ENCODE measurements at regions not wholly inside any gene's neighbourhood (a gene's known extent, or its start where the extent isn't known, plus 50 kb on each side); places are given as distances from the start of the nearest gene placed in this dataset.

DNA sequence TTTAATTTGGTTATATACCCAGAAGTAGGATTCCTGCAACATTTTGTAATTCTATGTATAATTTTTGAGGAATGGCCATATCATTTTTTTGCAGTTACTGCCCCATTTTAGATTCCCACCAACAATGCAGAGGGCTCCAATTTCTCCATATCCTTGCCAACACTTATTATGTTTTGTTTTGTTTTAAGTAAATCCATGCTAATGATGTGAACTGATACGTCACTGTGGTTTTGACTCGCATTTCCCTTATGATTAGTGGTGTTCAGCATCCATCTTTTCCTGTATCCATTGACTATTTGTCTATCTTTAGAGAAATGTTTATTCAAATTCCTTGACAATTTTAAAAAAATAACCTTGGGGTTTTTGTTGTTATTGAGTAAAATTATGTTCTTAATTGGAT is 826.4 kb downstream of the CDH11 start:
- H3K79me1 ChIP-seq (ENCODE audit: insufficient read depth, low read depth, low read length, poor library complexity, severe bottlenecking) = no peaks in the 10 kb centered on the region
- Mint-ChIP-seq H3K4me3 (no peak overlapping the region), H3K4me1 (peaks cover 4 to 5% of the 10 kb centered on the region in 2 experiments; a peak in 3 of 4 replicates), H3K27ac (no peak overlapping the region), H3K27me3 (ENCODE audit: low read depth) (no peaks in the 10 kb centered on the region), H3K9me3 (no peaks in the 10 kb centered on the region), H3K36me3 (ENCODE audit: insufficient read depth in 1 of 3, low read depth in 3 of 3) (no peaks in the 10 kb centered on the region)
- no peaks in the 10 kb centered on the region for H3K9me3 ChIP-seq (ENCODE audit: control insufficient read depth, low read depth, low read length)
- H3K23me2 ChIP-seq (ENCODE audit: insufficient read length, low read depth, low read length, poor library complexity, severe bottlenecking) = no peaks in the 10 kb centered on the region
- no peak overlapping the region for H3K56ac ChIP-seq (ENCODE audit: insufficient read length, low read depth, low read length)
- H3K27me3 ChIP-seq (ENCODE audit: insufficient read depth, low read length) = no peaks in the 10 kb centered on the region
- no peak for DNase-seq
- H2AFZ ChIP-seq (ENCODE audit: low read length) = no peak overlapping the region
- no peak overlapping the region for H2BK20ac ChIP-seq (ENCODE audit: low read depth, low read length, poor library complexity, severe bottlenecking)
- no peak overlapping the region for H4K91ac ChIP-seq (ENCODE audit: insufficient read length, low read depth, low read length)
- no peak overlapping the region for H4K8ac ChIP-seq (replicated peaks; ENCODE audit: insufficient read length, low read depth, low read length)
- no peak overlapping the region for H3K4me2 ChIP-seq (ENCODE audit: insufficient read depth, insufficient read length, low read length)
- no peak overlapping the region for H2BK15ac ChIP-seq (ENCODE audit: low read depth, low read length)
- no peak overlapping the region for H4K5ac ChIP-seq (ENCODE audit: insufficient read length, low read depth, low read length)
- H3K4me1 ChIP-seq (ENCODE audit: insufficient read depth, low read length) = no peaks in the 10 kb centered on the region
- TF ChIP-seq, protein P1, sequence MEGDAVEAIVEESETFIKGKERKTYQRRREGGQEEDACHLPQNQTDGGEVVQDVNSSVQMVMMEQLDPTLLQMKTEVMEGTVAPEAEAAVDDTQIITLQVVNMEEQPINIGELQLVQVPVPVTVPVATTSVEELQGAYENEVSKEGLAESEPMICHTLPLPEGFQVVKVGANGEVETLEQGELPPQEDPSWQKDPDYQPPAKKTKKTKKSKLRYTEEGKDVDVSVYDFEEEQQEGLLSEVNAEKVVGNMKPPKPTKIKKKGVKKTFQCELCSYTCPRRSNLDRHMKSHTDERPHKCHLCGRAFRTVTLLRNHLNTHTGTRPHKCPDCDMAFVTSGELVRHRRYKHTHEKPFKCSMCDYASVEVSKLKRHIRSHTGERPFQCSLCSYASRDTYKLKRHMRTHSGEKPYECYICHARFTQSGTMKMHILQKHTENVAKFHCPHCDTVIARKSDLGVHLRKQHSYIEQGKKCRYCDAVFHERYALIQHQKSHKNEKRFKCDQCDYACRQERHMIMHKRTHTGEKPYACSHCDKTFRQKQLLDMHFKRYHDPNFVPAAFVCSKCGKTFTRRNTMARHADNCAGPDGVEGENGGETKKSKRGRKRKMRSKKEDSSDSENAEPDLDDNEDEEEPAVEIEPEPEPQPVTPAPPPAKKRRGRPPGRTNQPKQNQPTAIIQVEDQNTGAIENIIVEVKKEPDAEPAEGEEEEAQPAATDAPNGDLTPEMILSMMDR (conservative IDR thresholded peaks at IDR 0.05) = no peak
- H3K4ac ChIP-seq (ENCODE audit: low read depth, low read length) = no peak overlapping the region
- no peak overlapping the region for H3K14ac ChIP-seq (ENCODE audit: insufficient read depth, low read length)
- H2AK5ac ChIP-seq (ENCODE audit: insufficient read length, low read length) = no peak overlapping the region
- H3K9ac ChIP-seq (ENCODE audit: extremely low read depth, insufficient read length, low read length) = no peak overlapping the region
- no peaks in the 10 kb centered on the region for H4K20me1 ChIP-seq (ENCODE audit: control insufficient read depth, insufficient read depth, insufficient read length)
- WGBS (ENCODE audit: extremely low coverage, insufficient read length, low lambda C conversion rate) = no CpG with 5 or more reads among the region's 2 CpGs
- H3T11ph ChIP-seq (ENCODE audit: low read length) = no peak overlapping the region
- H3K27ac ChIP-seq (ENCODE audit: insufficient read length, low read depth, low read length) = no peak overlapping the region
- H3K79me2 ChIP-seq (ENCODE audit: insufficient read depth, low read length) = no peaks in the 10 kb centered on the region
- H2BK5ac ChIP-seq (ENCODE audit: insufficient read length, low read length) = no peak overlapping the region
- H2BK12ac ChIP-seq (ENCODE audit: insufficient read length, low read depth, low read length) = no peak overlapping the region
- H3K23ac ChIP-seq (ENCODE audit: insufficient read length, low read depth, low read length) = no peak overlapping the region
- H3K18ac ChIP-seq (ENCODE audit: insufficient read length, low read depth, low read length) = no peak overlapping the region
- no peak overlapping the region for H2BK120ac ChIP-seq (ENCODE audit: low read depth, low read length, poor library complexity, severe bottlenecking)

Measured in H9 (cell line).